Astrocyte (in vitro differentiated cells and primary cell): ENCODE measurements at regions not wholly inside any gene's neighbourhood (a gene's known extent, or its start where the extent isn't known, plus 50 kb on each side); places are given as distances from the start of the nearest gene placed in this dataset.
A peak's percentile ranks its signal among the peaks of the same experiment; 100 is the strongest.
"Not testable (repeated sequence)": the region's sequence is repeated elsewhere in the genome, so short reads cannot be mapped to it uniquely, and the experiment has no call there.

ENCODE experiments used
- DNase-seq: peaks from one replicate; pipeline ENCODE4 v3.0.0-alpha.2; 2010; ENCODE audit warnings: low read depth
- FAIRE-seq: peaks from 2 replicates; lab custom pipeline; 2011; peaks lifted over from hg19 to GRCh38; lab: Jason Lieb, UNC
- H2AFZ ChIP-seq: 2 replicates; pipeline ENCODE4 v1.6.0; 2012; ENCODE audit warnings: low read depth, low read length, inconsistent platforms
- H3K27ac ChIP-seq: 2 replicates; pipeline ENCODE4 v1.5.1; 2011; ENCODE audit warnings: low read depth, low read length, inconsistent platforms
- H3K27me3 ChIP-seq: 2 replicates; pipeline ENCODE4 v1.6.0; 2011; ENCODE audit warnings: low read length, inconsistent platforms; ENCODE audit not compliant: insufficient read depth
- H3K36me3 ChIP-seq: 2 replicates; pipeline ENCODE4 v1.5.1; 2011; ENCODE audit warnings: low read length, inconsistent platforms; ENCODE audit not compliant: insufficient read depth
- H3K4me1 ChIP-seq: 2 replicates; pipeline ENCODE4 v1.5.1; 2011; ENCODE audit warnings: low read length, inconsistent platforms; ENCODE audit not compliant: insufficient read depth
- H3K4me2 ChIP-seq: 2 replicates; pipeline ENCODE4 v1.6.0; 2012; ENCODE audit warnings: low read length, inconsistent platforms
- H3K4me3 ChIP-seq: 2 replicates; pipeline ENCODE4 v1.5.1; 2011; ENCODE audit warnings: low read depth, mild to moderate bottlenecking, low read length, inconsistent platforms; ENCODE audit not compliant: insufficient read depth
- H3K79me2 ChIP-seq: 2 replicates; pipeline ENCODE4 v1.6.0; 2012; ENCODE audit warnings: mild to moderate bottlenecking, low read length, inconsistent platforms; ENCODE audit not compliant: insufficient read depth
- H3K9ac ChIP-seq: 2 replicates; pipeline ENCODE4 v1.6.0; 2012; ENCODE audit warnings: mild to moderate bottlenecking, low read length, inconsistent platforms
- H3K9me3 ChIP-seq: 2 replicates; pipeline ENCODE4 v1.5.1; 2012; ENCODE audit warnings: low read depth, mild to moderate bottlenecking, low read length, inconsistent platforms; ENCODE audit not compliant: insufficient read depth
- H4K20me1 ChIP-seq: 2 replicates; pipeline ENCODE4 v1.6.0; 2012; ENCODE audit warnings: low read length, inconsistent platforms; ENCODE audit not compliant: insufficient read depth
- H3K27ac Mint-ChIP-seq: one replicate; pipeline ENCODE4 v1.8.0; 2021; ENCODE audit warnings: mild to moderate bottlenecking, mixed read lengths; ENCODE audit not compliant: unreplicated experiment
- H3K27me3 Mint-ChIP-seq: one replicate; pipeline ENCODE4 v1.8.0; 2021; ENCODE audit warnings: low read depth, mixed read lengths; ENCODE audit not compliant: unreplicated experiment
- H3K36me3 Mint-ChIP-seq: one replicate; pipeline ENCODE4 v1.8.0; 2021; ENCODE audit warnings: low read depth, mixed read lengths; ENCODE audit not compliant: unreplicated experiment
- H3K4me1 Mint-ChIP-seq: one replicate; pipeline ENCODE4 v1.8.0; 2021; ENCODE audit warnings: low read depth, mixed read lengths; ENCODE audit not compliant: unreplicated experiment
- H3K4me3 Mint-ChIP-seq: one replicate; pipeline ENCODE4 v1.8.0; 2021; ENCODE audit warnings: mild to moderate bottlenecking, moderate library complexity, mixed read lengths; ENCODE audit not compliant: unreplicated experiment
- H3K9me3 Mint-ChIP-seq: one replicate; pipeline ENCODE4 v1.8.0; 2021; ENCODE audit warnings: mild to moderate bottlenecking, mixed read lengths; ENCODE audit not compliant: unreplicated experiment
- CTCF ChIP-seq: IDR thresholded peaks from 2 replicates; pipeline ENCODE4 v1.5.1; 2011; ENCODE audit warnings: low read depth, mild to moderate bottlenecking, inconsistent platforms, low read length, moderate library complexity; ENCODE audit not compliant: insufficient read depth
- EZH2 ChIP-seq: IDR thresholded peaks from 2 replicates; pipeline ENCODE4 v1.6.1; 2012; ENCODE audit warnings: mild to moderate bottlenecking, low read length, inconsistent platforms; ENCODE audit not compliant: insufficient read depth

GRCh38 chrX:19213610-19214152, 91.4 kb upstream of the ADGRG2 start:
- Histone ChIP-seq H3K27ac (no peak overlapping the region), H3K9ac (no peak overlapping the region), H3K27me3 (peaks cover 2% of the 10 kb centered on the region), H3K36me3 (no peaks in the 10 kb centered on the region), H3K79me2 (no peaks in the 10 kb centered on the region), H2AFZ (no peak overlapping the region), H3K9me3 (no peaks in the 10 kb centered on the region), H3K4me3 (no peak overlapping the region), H3K4me2 (no peak overlapping the region), H4K20me1 (no peaks in the 10 kb centered on the region), H3K4me1 (no peaks in the 10 kb centered on the region)
- no peak overlapping the region for H3K4me3 Mint-ChIP-seq
- H3K27ac Mint-ChIP-seq = no peak overlapping the region
- H3K4me1 Mint-ChIP-seq = no peaks in the 10 kb centered on the region
- no peaks in the 10 kb centered on the region for H3K9me3 Mint-ChIP-seq
- H3K27me3 Mint-ChIP-seq = peaks cover 5% of the 10 kb centered on the region
- FAIRE-seq = peak; percentile 97
- H3K36me3 Mint-ChIP-seq = no peaks in the 10 kb centered on the region
- TF ChIP-seq EZH2 = no peak
- no peak for TF ChIP-seq CTCF
- DNase-seq = no peak

- H3K27ac ChIP-seq = no peak overlapping the region
- H3K4me2 ChIP-seq = no peak overlapping the region
- FAIRE-seq = no peak
- H2AFZ ChIP-seq = no peak overlapping the region
- Mint-ChIP-seq H3K27me3 (peaks cover 5% of the 10 kb centered on the region), H3K4me3 (no peak overlapping the region), H3K36me3 (no peaks in the 10 kb centered on the region), H3K4me1 (no peaks in the 10 kb centered on the region), H3K27ac (no peak overlapping the region), H3K9me3 (no peaks in the 10 kb centered on the region)
- no peaks in the 10 kb centered on the region for H3K36me3 ChIP-seq
- TF ChIP-seq EZH2 = no peak
- TF ChIP-seq CTCF = no peak
- no peaks in the 10 kb centered on the region for H4K20me1 ChIP-seq
- no peak overlapping the region for H3K9ac ChIP-seq
- no peaks in the 10 kb centered on the region for H3K4me1 ChIP-seq
- peaks cover 2% of the 10 kb centered on the region for H3K27me3 ChIP-seq
- H3K9me3 ChIP-seq = no peaks in the 10 kb centered on the region
- no peak for DNase-seq
- H3K4me3 ChIP-seq = no peak overlapping the region
- no peaks in the 10 kb centered on the region for H3K79me2 ChIP-seq
Observed at GRCh38 chrX:19214311-19214710, 92.0 kb upstream of the ADGRG2 start.

- FAIRE-seq = peak; percentile 85
Observed at GRCh38 chrX:19225909-19226308, 103.6 kb upstream of the ADGRG2 start.

GRCh38 chrX:19229896-19230295, 107.6 kb upstream of the ADGRG2 start:
- not testable (repeated sequence) for H3K4me3 ChIP-seq, H3K4me1 ChIP-seq, H3K9ac ChIP-seq, FAIRE-seq, H3K36me3 Mint-ChIP-seq, H3K4me2 ChIP-seq, H4K20me1 ChIP-seq, H3K9me3 ChIP-seq, H3K4me3 Mint-ChIP-seq, H3K4me1 Mint-ChIP-seq, H3K36me3 ChIP-seq, H3K27ac ChIP-seq, H3K27me3 Mint-ChIP-seq, H3K27ac Mint-ChIP-seq, H3K27me3 ChIP-seq, DNase-seq, H3K9me3 Mint-ChIP-seq, H2AFZ ChIP-seq, H3K79me2 ChIP-seq

More at GRCh38 chrX:19225909-19226308, 103.6 kb upstream of the ADGRG2 start:
- Histone ChIP-seq H3K36me3 (no peaks in the 10 kb centered on the region), H3K27ac (no peak overlapping the region), H3K79me2 (no peaks in the 10 kb centered on the region), H3K4me1 (no peaks in the 10 kb centered on the region), H3K27me3 (no peaks in the 10 kb centered on the region), H3K9ac (no peak overlapping the region), H3K4me2 (no peak overlapping the region), H2AFZ (no peak overlapping the region), H3K4me3 (no peak overlapping the region), H4K20me1 (no peaks in the 10 kb centered on the region), H3K9me3 (no peaks in the 10 kb centered on the region)
- Mint-ChIP-seq H3K9me3 (no peaks in the 10 kb centered on the region), H3K27me3 (no peaks in the 10 kb centered on the region), H3K27ac (no peak overlapping the region), H3K4me1 (no peaks in the 10 kb centered on the region), H3K36me3 (no peaks in the 10 kb centered on the region), H3K4me3 (no peak overlapping the region)
- TF ChIP-seq CTCF (no peak), EZH2 (no peak)
- DNase-seq = no peak
